Body of pancreas (tissue), 4 donors: ENCODE measurements at regions not wholly inside any gene's neighbourhood (a gene's known extent, or its start where the extent isn't known, plus 50 kb on each side); places are given as distances from the start of the nearest gene placed in this dataset.

Source experiments
- ATAC-seq: fragments of 150-250 bp; one replicate; pipeline ENCODE4 v1.9.1; 2016
- DNase-seq, 4 donors: peaks; one replicate each; pipeline ENCODE4 v3.0.0-alpha.2; 2019
- H3K27ac ChIP-seq, 4 donors: fragments of 200-600 bp; sonication (generic); 1 replicate in 3 of 4; 2 replicates in 1 of 4; pipeline versions ENCODE4 v1.5.1 to v1.6.1; 2016 to 2019; ENCODE audit warnings: mild to moderate bottlenecking in 1 of 4, mixed read lengths in 1 of 4, moderate library complexity in 1 of 4
- H3K27me3 ChIP-seq, 2 donors: fragments of 200-600 bp; sonication (generic); one replicate each; pipeline ENCODE4 v1.6.0; 2016; ENCODE audit warnings: mild to moderate bottlenecking in 1 of 2
- H3K36me3 ChIP-seq, 2 donors: fragments of 200-600 bp; sonication (generic); replicated peaks in 1 of 2; 2 replicates each; pipeline ENCODE4 v1.5.1; 2016; ENCODE audit warnings: low read depth in 2 of 2; ENCODE audit not compliant: insufficient read depth in 1 of 2
- H3K4me1 ChIP-seq: fragments of 200-600 bp; sonication (generic); one replicate; pipeline ENCODE4 v1.6.0; 2016
- H3K4me3 ChIP-seq, 2 donors: fragments of 200-600 bp; sonication (generic); 1 replicate in 1 of 2; 2 replicates in 1 of 2; pipeline ENCODE4 v1.5.1; 2016 to 2019
- H3K9me3 ChIP-seq, 3 donors: fragments of 200-600 bp; sonication (generic); 1 replicate in 2 of 3; 2 replicates in 1 of 3; pipeline ENCODE4 v1.5.1; 2016
- CTCF ChIP-seq, 7 experiments: fragments of 450-650 bp in 4 of 7; fragments of 200-600 bp in 3 of 7; sonication (generic) in 3 of 7; IDR thresholded peaks; one replicate each; pipeline ENCODE4 v1.5.1; 2016 to 2019; ENCODE audit warnings: antibody characterized with exemption in 7 of 7
- POLR2A ChIP-seq, 3 donors: fragments of 450-650 bp; IDR thresholded peaks; one replicate each; pipeline ENCODE4 v1.6.1; 2016; ENCODE audit warnings: antibody characterized with exemption in 3 of 3, mild to moderate bottlenecking in 2 of 3
- WGBS, 2 donors: methylation state at CpG; one replicate each; pipeline ENCODE4 v1.1.5; 2017; 5-methylcytosine and 5-hydroxymethylcytosine counted together
- intact Hi-C: fragments of 100-400 bp; cut with DNase I; formaldehyde crosslinking; loops from one replicate; pipeline ENCODE4 v1.15.1; 2023

- H3K4me3 ChIP-seq = no peak overlapping the region
- H3K4me1 ChIP-seq = no peaks in the 10 kb centered on the region
- H3K27me3 ChIP-seq = no peaks in the 10 kb centered on the region
- TF ChIP-seq CTCF (IDR thresholded peaks at IDR 0.05) = no peak
- TF ChIP-seq POLR2A (IDR thresholded peaks at IDR 0.05) = no peak
- DNase-seq = no peak
- intact Hi-C loops = no loop called here
- H3K27ac ChIP-seq = no peak overlapping the region
- H3K9me3 ChIP-seq = no peaks in the 10 kb centered on the region
- no peak for ATAC-seq
- 50 to 74% methylated on average over 1 of the region's 1 CpG for WGBS, 2 donors
- no peaks in the 10 kb centered on the region for H3K36me3 ChIP-seq
Observed at GRCh38 chr6:93571346-93571745, 152.0 kb upstream of the EPHA7 start.

- DNase-seq (no peak), ATAC-seq (no peak)
- Histone ChIP-seq H3K9me3 (no peaks in the 10 kb centered on the region), H3K27me3 (no peaks in the 10 kb centered on the region), H3K36me3 (no peaks in the 10 kb centered on the region), H3K4me3 (no peak overlapping the region), H3K27ac (no peak overlapping the region), H3K4me1 (no peaks in the 10 kb centered on the region)
- intact Hi-C loops = no loop called here
- 50 to 62% methylated on average over 1 of the region's 1 CpG for WGBS, 2 donors
- no peak for TF ChIP-seq POLR2A (IDR thresholded peaks at IDR 0.05)
- no peak for TF ChIP-seq CTCF (IDR thresholded peaks at IDR 0.05)
Observed at GRCh38 chr6:93568169-93568568, 148.8 kb upstream of the EPHA7 start.

GRCh38 chr6:93567164-93567563, 147.8 kb upstream of the EPHA7 start:
- DNase-seq = no peak
- H3K27me3 ChIP-seq = no peaks in the 10 kb centered on the region
- no peaks in the 10 kb centered on the region for H3K36me3 ChIP-seq
- WGBS, 2 donors = 75 to 79% methylated on average over 5 of the region's 5 CpGs
- no peak overlapping the region for H3K4me3 ChIP-seq
- intact Hi-C loops = no loop called here
- no peaks in the 10 kb centered on the region for H3K4me1 ChIP-seq
- TF ChIP-seq POLR2A (IDR thresholded peaks at IDR 0.05) = no peak
- no peak overlapping the region for H3K27ac ChIP-seq
- no peaks in the 10 kb centered on the region for H3K9me3 ChIP-seq
- no peak for ATAC-seq

- Histone ChIP-seq H3K4me3 (no peak overlapping the region), H3K36me3 (no peaks in the 10 kb centered on the region), H3K4me1 (no peaks in the 10 kb centered on the region), H3K27me3 (no peaks in the 10 kb centered on the region), H3K9me3 (no peaks in the 10 kb centered on the region), H3K27ac (no peak overlapping the region)
- DNase-seq = no peak
- no peak for TF ChIP-seq CTCF (IDR thresholded peaks at IDR 0.05)
- TF ChIP-seq POLR2A (IDR thresholded peaks at IDR 0.05) = no peak
- intact Hi-C loops = no loop called here
- 88% methylated on average over 8 of the region's 8 CpGs for WGBS, 2 donors
- ATAC-seq = no peak
Observed at GRCh38 chr6:93566285-93566684, 146.9 kb upstream of the EPHA7 start.

- H3K4me3 ChIP-seq = no peak overlapping the region
- no peaks in the 10 kb centered on the region for H3K4me1 ChIP-seq
- no peaks in the 10 kb centered on the region for H3K9me3 ChIP-seq
- 81 to 83% methylated on average over 1 of the region's 1 CpG for WGBS, 2 donors
- H3K27ac ChIP-seq = no peak overlapping the region
- ATAC-seq = no peak
- no peaks in the 10 kb centered on the region for H3K36me3 ChIP-seq
- DNase-seq = no peak
- intact Hi-C loops = no loop called here
- no peaks in the 10 kb centered on the region for H3K27me3 ChIP-seq
- TF ChIP-seq POLR2A (IDR thresholded peaks at IDR 0.05) (no peak), CTCF (IDR thresholded peaks at IDR 0.05) (no peak)
Observed at GRCh38 chr6:93562582-93562981, 143.2 kb upstream of the EPHA7 start.
